ENCODE measurements at regions not wholly inside any gene's neighbourhood (a gene's known extent, or its start where the extent isn't known, plus 50 kb on each side); places are given as distances from the start of the nearest gene placed in this dataset.

DNA sequence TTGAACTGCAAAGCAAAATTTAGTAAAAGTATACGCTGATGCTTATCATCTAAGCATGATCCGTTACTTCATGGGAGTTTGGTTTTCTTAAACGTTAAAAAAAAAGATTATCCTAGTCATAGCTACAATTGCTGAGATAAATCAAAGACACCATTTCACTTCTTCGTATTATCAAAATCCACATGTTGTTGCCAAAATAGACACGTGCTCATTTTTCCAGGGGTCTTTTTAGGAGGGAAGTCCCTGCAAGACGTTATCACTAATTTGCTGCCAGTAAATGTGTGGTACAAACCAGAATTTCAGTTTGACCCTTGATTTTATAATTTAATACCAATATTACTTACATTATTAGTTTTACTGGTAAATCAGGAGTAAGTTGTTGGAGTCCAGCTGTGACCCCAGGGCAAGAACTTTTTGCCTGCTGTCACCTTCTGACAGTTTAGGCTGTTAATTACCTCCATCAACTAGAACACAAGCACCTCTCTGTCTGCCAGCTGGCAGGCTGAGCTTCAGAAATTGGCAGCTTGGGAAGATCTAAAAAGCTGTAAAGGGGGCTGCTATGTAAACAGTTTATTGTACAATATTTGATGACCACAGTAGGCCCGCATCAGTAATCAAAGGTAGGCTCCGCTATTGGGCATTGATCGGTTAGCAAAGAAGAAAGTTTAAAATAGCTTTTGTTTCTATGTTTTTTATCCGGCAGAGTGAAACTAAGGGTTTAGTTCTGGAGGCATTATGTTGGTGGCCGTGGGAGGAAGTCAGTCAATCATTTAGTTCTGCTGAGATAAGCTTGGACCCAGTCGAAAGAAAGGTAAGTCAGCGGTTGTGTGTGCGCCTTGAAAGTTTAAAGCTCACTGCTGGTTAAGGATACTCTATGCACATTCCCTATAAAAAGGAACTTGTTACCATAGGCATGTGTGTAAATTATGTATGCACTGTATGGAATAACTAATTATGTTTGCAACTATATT, 196.4 kb downstream of the FBXO8 start:
- H3K9me3 ChIP-seq (ENCODE audit: control insufficient read depth, low read length): no peaks in the 10 kb centered on the region
- no peak overlapping the region for H2BK15ac ChIP-seq (ENCODE audit: low read depth, poor library complexity, severe bottlenecking)
- no peak overlapping the region for H3K9ac ChIP-seq (ENCODE audit: low read length)
- no peak overlapping the region for H3K4me3 ChIP-seq (ENCODE audit: insufficient read depth in 1 of 2, low read depth in 1 of 2, low read length in 2 of 2)
- H4K91ac ChIP-seq (ENCODE audit: low read length): no peak overlapping the region
- no peak for DNase-seq
- H2BK120ac ChIP-seq (ENCODE audit: low read depth, low read length): no peak overlapping the region
- no peak overlapping the region for H2AFZ ChIP-seq (ENCODE audit: low read depth, low read length)
- no peak overlapping the region for H3K4me2 ChIP-seq (ENCODE audit: low read length, poor library complexity, severe bottlenecking)
- H4K8ac ChIP-seq (ENCODE audit: low read length): peak overlapping the region; percentile 24
- H3K23ac ChIP-seq (ENCODE audit: low read length in 2 of 2): no peak overlapping the region
- 84% methylated on average over 13 of the region's 14 CpGs for WGBS
- H3K27ac ChIP-seq (ENCODE audit: low read length, poor library complexity, severe bottlenecking): no peak overlapping the region
- H3K14ac ChIP-seq (ENCODE audit: low read length in 2 of 2): no peak overlapping the region
- H2AK5ac ChIP-seq (ENCODE audit: low read length, severe bottlenecking): no peak overlapping the region
- H2BK12ac ChIP-seq (ENCODE audit: low read length in 2 of 2): no peak overlapping the region
- H3K27me3 ChIP-seq (ENCODE audit: control insufficient read depth in 1 of 2, insufficient read depth in 1 of 2, low read length in 2 of 2): no peaks in the 10 kb centered on the region
- no peak overlapping the region for H3K4ac ChIP-seq (ENCODE audit: low read depth in 1 of 2, low read length in 2 of 2)
- no peaks in the 10 kb centered on the region for H3K79me1 ChIP-seq (replicated peaks; ENCODE audit: low read length, poor library complexity, severe bottlenecking)
- no peak overlapping the region for H2BK5ac ChIP-seq (ENCODE audit: low read depth, low read length, poor library complexity, severe bottlenecking)
- no peak overlapping the region for H3K18ac ChIP-seq (ENCODE audit: low read depth in 1 of 2, low read length in 2 of 2)
- no peaks in the 10 kb centered on the region for H3K36me3 ChIP-seq (ENCODE audit: control insufficient read depth in 1 of 2, insufficient read depth in 2 of 2, low read depth in 1 of 2, low read length in 2 of 2)
- no peaks in the 10 kb centered on the region for H3K4me1 ChIP-seq (ENCODE audit: control insufficient read depth, insufficient read depth, low read depth, low read length)

DNA sequence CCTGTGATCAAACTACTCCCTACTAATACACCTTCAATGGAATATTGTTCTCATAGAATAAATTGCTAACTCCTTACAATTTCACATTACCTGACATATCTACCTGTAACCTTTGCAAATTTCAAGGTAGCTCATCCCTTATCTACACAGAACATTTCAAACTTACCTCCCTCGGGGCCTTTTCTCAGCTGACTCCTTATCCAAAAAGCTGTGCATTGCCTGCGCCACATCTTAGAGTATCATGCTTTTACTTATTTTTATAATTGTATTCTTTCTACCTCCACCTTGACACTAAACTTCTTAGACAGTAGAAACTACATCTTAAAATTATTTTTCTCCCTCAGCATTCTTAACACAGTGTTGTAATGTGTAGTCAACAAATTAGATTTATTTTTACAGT, 198.5 kb downstream of the FBXO8 start:
- Histone ChIP-seq H3K27ac (ENCODE audit: low read length, poor library complexity, severe bottlenecking) (no peak overlapping the region), H2AFZ (ENCODE audit: low read depth, low read length) (no peak overlapping the region), H3K79me1 (replicated peaks; ENCODE audit: low read length, poor library complexity, severe bottlenecking) (no peaks in the 10 kb centered on the region), H3K4me1 (ENCODE audit: control insufficient read depth, insufficient read depth, low read depth, low read length) (no peaks in the 10 kb centered on the region), H2AK5ac (ENCODE audit: low read length, severe bottlenecking) (no peak overlapping the region), H2BK12ac (ENCODE audit: low read length in 2 of 2) (no peak overlapping the region), H3K36me3 (ENCODE audit: control insufficient read depth in 1 of 2, insufficient read depth in 2 of 2, low read depth in 1 of 2, low read length in 2 of 2) (no peaks in the 10 kb centered on the region), H4K8ac (ENCODE audit: low read length) (no peak overlapping the region), H3K14ac (ENCODE audit: low read length in 2 of 2) (no peak overlapping the region), H3K27me3 (ENCODE audit: control insufficient read depth in 1 of 2, insufficient read depth in 1 of 2, low read length in 2 of 2) (no peaks in the 10 kb centered on the region), H3K23ac (ENCODE audit: low read length in 2 of 2) (no peak overlapping the region), H3K9me3 (ENCODE audit: control insufficient read depth, low read length) (no peaks in the 10 kb centered on the region), H3K18ac (ENCODE audit: low read depth in 1 of 2, low read length in 2 of 2) (no peak overlapping the region), H3K4me2 (ENCODE audit: low read length, poor library complexity, severe bottlenecking) (no peak overlapping the region), H2BK120ac (ENCODE audit: low read depth, low read length) (no peak overlapping the region), H3K9ac (ENCODE audit: low read length) (no peak overlapping the region), H4K91ac (ENCODE audit: low read length) (no peak overlapping the region), H2BK5ac (ENCODE audit: low read depth, low read length, poor library complexity, severe bottlenecking) (no peak overlapping the region), H2BK15ac (ENCODE audit: low read depth, poor library complexity, severe bottlenecking) (no peak overlapping the region), H3K4me3 (ENCODE audit: insufficient read depth in 1 of 2, low read depth in 1 of 2, low read length in 2 of 2) (no peak overlapping the region), H3K4ac (ENCODE audit: low read depth in 1 of 2, low read length in 2 of 2) (no peak overlapping the region)
- 92% methylated on average over 1 of the region's 2 CpGs for WGBS
- DNase-seq: no peak

DNA sequence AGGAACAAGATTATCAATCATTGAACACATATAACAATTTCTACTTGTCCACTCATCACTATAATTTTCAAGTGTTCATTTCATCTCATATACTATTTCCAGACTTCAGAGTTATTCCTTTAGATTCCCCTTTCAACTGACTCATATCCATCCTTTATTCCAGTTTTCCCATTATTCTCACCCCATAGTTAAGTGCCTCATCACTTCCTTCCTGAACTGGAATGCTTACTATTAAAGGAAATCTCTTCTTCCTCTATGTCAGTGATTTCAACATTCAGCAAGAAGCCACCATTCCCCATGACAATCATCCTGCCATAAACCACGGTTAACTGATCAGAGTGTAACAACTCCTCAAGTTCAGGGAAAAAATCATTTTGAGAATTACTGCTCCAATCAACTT, 198.9 kb downstream of the FBXO8 start:
- Histone ChIP-seq H3K14ac (ENCODE audit: low read length in 2 of 2) (no peak overlapping the region), H3K9ac (ENCODE audit: low read length) (no peak overlapping the region), H3K79me1 (replicated peaks; ENCODE audit: low read length, poor library complexity, severe bottlenecking) (no peaks in the 10 kb centered on the region), H3K23ac (ENCODE audit: low read length in 2 of 2) (no peak overlapping the region), H3K36me3 (ENCODE audit: control insufficient read depth in 1 of 2, insufficient read depth in 2 of 2, low read depth in 1 of 2, low read length in 2 of 2) (no peaks in the 10 kb centered on the region), H3K27ac (ENCODE audit: low read length, poor library complexity, severe bottlenecking) (no peak overlapping the region), H2BK5ac (ENCODE audit: low read depth, low read length, poor library complexity, severe bottlenecking) (no peak overlapping the region), H2AFZ (ENCODE audit: low read depth, low read length) (no peak overlapping the region), H3K18ac (ENCODE audit: low read depth in 1 of 2, low read length in 2 of 2) (no peak overlapping the region), H3K4ac (ENCODE audit: low read depth in 1 of 2, low read length in 2 of 2) (no peak overlapping the region), H2BK120ac (ENCODE audit: low read depth, low read length) (no peak overlapping the region), H2BK12ac (ENCODE audit: low read length in 2 of 2) (no peak overlapping the region), H3K9me3 (ENCODE audit: control insufficient read depth, low read length) (no peaks in the 10 kb centered on the region), H4K91ac (ENCODE audit: low read length) (no peak overlapping the region), H3K4me1 (ENCODE audit: control insufficient read depth, insufficient read depth, low read depth, low read length) (no peaks in the 10 kb centered on the region), H2AK5ac (ENCODE audit: low read length, severe bottlenecking) (no peak overlapping the region), H2BK15ac (ENCODE audit: low read depth, poor library complexity, severe bottlenecking) (no peak overlapping the region), H3K4me2 (ENCODE audit: low read length, poor library complexity, severe bottlenecking) (no peak overlapping the region), H3K4me3 (ENCODE audit: insufficient read depth in 1 of 2, low read depth in 1 of 2, low read length in 2 of 2) (no peak overlapping the region), H3K27me3 (ENCODE audit: control insufficient read depth in 1 of 2, insufficient read depth in 1 of 2, low read length in 2 of 2) (no peaks in the 10 kb centered on the region), H4K8ac (ENCODE audit: low read length) (no peak overlapping the region)
- DNase-seq: peak; percentile 46
- WGBS: no CpG with 5 or more reads among the region's 1 CpG

DNA sequence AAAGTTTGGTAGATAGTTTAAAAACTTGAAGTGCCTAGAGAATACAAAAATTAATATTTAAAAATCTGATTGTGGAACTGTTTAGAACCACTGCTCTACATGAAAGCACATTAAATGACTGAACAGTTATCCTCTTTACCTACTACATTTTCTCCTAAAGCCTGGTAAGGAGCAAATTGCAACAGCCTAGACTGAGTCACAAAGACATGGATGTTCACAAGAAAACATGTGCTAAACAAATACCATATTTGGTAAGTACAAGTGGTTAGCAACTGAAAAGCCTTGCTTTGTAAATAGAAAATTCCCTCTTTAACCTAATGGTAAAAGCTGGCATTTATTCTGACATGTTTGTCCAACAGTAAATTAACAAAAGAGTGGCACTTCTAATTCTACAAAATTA, 203.1 kb downstream of the FBXO8 start:
- H2BK15ac ChIP-seq (ENCODE audit: low read depth, poor library complexity, severe bottlenecking): no peak overlapping the region
- H2BK12ac ChIP-seq (ENCODE audit: low read length in 2 of 2): no peak overlapping the region
- no peak overlapping the region for H3K14ac ChIP-seq (ENCODE audit: low read length in 2 of 2)
- H3K18ac ChIP-seq (ENCODE audit: low read depth in 1 of 2, low read length in 2 of 2): no peak overlapping the region
- no peak overlapping the region for H3K23ac ChIP-seq (ENCODE audit: low read length in 2 of 2)
- no peak overlapping the region for H3K4me3 ChIP-seq (ENCODE audit: insufficient read depth in 1 of 2, low read depth in 1 of 2, low read length in 2 of 2)
- no peak overlapping the region for H3K4ac ChIP-seq (ENCODE audit: low read depth in 1 of 2, low read length in 2 of 2)
- H4K8ac ChIP-seq (ENCODE audit: low read length): no peak overlapping the region
- H3K27me3 ChIP-seq (ENCODE audit: control insufficient read depth in 1 of 2, insufficient read depth in 1 of 2, low read length in 2 of 2): no peaks in the 10 kb centered on the region
- DNase-seq: peak; percentile 94
- H2AK5ac ChIP-seq (ENCODE audit: low read length, severe bottlenecking): no peak overlapping the region
- no peak overlapping the region for H4K91ac ChIP-seq (ENCODE audit: low read length)
- H2AFZ ChIP-seq (ENCODE audit: low read depth, low read length): no peak overlapping the region
- no peak overlapping the region for H2BK5ac ChIP-seq (ENCODE audit: low read depth, low read length, poor library complexity, severe bottlenecking)
- H3K4me2 ChIP-seq (ENCODE audit: low read length, poor library complexity, severe bottlenecking): no peak overlapping the region
- no peaks in the 10 kb centered on the region for H3K36me3 ChIP-seq (ENCODE audit: control insufficient read depth in 1 of 2, insufficient read depth in 2 of 2, low read depth in 1 of 2, low read length in 2 of 2)
- no peak overlapping the region for H3K27ac ChIP-seq (ENCODE audit: low read length, poor library complexity, severe bottlenecking)
- H3K9ac ChIP-seq (ENCODE audit: low read length): peak overlapping the region; percentile 38
- H3K9me3 ChIP-seq (ENCODE audit: control insufficient read depth, low read length): no peaks in the 10 kb centered on the region
- H2BK120ac ChIP-seq (ENCODE audit: low read depth, low read length): no peak overlapping the region
- no peaks in the 10 kb centered on the region for H3K79me1 ChIP-seq (replicated peaks; ENCODE audit: low read length, poor library complexity, severe bottlenecking)
- no peaks in the 10 kb centered on the region for H3K4me1 ChIP-seq (ENCODE audit: control insufficient read depth, insufficient read depth, low read depth, low read length)

Measured in mesenchymal stem cell (in vitro differentiated cells and primary cell).